ENCODE measurements at regions not wholly inside any gene's neighbourhood (a gene's known extent, or its start where the extent isn't known, plus 50 kb on each side); places are given as distances from the start of the nearest gene placed in this dataset.
A peak's percentile ranks its signal among the peaks of the same experiment; 100 is the strongest.

DNA sequence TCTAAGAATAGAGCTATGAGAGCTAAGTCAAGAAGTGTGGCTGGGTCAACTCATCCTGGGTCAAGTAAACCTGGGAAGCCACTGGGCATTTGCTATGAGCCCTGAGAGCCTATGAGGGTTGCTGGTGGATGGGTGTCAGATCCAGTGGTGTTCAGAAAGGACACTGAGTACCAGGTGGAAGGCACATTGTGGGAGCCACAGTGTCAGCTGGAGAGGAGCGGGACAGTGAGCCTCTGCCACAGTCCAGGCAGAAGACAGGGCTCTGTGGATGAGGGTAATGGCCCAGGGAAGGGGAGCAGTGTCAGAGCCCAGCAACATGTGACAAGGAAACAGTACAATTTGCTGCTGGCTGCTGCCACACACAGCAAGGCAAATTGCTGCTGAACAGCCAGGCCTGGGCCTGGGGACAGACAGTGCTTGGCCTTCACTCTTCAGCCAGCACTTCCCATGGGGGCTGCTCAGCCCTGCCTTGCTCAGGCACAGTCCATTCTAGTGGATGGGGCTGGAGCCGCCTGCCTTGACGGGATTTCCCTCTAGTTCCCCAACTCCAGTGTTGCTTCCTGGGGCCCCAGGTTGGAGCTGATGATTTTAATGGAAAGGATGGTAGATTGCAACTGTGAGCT is 90.9 kb upstream of the CHST15 start:
- peaks cover 31% of the 10 kb centered on the region for H3K4me1 Mint-ChIP-seq
- peaks cover 20% of the 10 kb centered on the region for H3K27me3 Mint-ChIP-seq (ENCODE audit: low read depth, poor library complexity)
- no peak overlapping the region for H3K4me3 Mint-ChIP-seq
- H3K9me3 Mint-ChIP-seq = peaks cover 14% of the 10 kb centered on the region
- TF ChIP-seq, protein P1, sequence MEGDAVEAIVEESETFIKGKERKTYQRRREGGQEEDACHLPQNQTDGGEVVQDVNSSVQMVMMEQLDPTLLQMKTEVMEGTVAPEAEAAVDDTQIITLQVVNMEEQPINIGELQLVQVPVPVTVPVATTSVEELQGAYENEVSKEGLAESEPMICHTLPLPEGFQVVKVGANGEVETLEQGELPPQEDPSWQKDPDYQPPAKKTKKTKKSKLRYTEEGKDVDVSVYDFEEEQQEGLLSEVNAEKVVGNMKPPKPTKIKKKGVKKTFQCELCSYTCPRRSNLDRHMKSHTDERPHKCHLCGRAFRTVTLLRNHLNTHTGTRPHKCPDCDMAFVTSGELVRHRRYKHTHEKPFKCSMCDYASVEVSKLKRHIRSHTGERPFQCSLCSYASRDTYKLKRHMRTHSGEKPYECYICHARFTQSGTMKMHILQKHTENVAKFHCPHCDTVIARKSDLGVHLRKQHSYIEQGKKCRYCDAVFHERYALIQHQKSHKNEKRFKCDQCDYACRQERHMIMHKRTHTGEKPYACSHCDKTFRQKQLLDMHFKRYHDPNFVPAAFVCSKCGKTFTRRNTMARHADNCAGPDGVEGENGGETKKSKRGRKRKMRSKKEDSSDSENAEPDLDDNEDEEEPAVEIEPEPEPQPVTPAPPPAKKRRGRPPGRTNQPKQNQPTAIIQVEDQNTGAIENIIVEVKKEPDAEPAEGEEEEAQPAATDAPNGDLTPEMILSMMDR (IDR thresholded peaks at IDR 0.05) = no peak
- H3K36me3 Mint-ChIP-seq (ENCODE audit: low read depth) = no peaks in the 10 kb centered on the region
- no peak for DNase-seq
- H3K27ac Mint-ChIP-seq = peak overlapping the region; percentile 83

DNA sequence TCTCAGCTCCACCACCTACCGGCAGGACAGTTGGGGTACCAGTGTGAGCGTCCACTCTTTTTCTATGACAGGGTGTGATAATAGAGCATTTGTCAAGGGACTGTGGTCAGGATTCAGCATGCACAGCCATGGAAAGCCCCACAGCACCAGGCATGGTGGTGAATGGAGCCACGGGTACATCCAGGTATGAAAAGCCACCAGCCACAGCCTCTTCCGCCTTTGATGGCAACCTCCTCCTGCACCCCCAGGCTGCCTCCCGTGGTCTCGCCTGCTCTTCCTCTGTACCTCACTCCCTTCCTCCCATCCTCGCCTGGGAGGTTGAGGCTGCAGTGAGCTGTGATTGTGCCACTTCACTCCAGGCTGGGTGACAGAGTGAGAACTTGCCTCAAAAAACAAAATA is 90.2 kb upstream of the CHST15 start:
- TF ChIP-seq, protein P1 (IDR thresholded peaks at IDR 0.05) = no peak
- Mint-ChIP-seq H3K4me1 (peaks cover 31% of the 10 kb centered on the region), H3K27me3 (ENCODE audit: low read depth, poor library complexity) (peaks cover 15% of the 10 kb centered on the region), H3K27ac (no peak overlapping the region), H3K4me3 (no peak overlapping the region), H3K36me3 (ENCODE audit: low read depth) (no peaks in the 10 kb centered on the region), H3K9me3 (peaks cover 7% of the 10 kb centered on the region)
- DNase-seq = no peak

DNA sequence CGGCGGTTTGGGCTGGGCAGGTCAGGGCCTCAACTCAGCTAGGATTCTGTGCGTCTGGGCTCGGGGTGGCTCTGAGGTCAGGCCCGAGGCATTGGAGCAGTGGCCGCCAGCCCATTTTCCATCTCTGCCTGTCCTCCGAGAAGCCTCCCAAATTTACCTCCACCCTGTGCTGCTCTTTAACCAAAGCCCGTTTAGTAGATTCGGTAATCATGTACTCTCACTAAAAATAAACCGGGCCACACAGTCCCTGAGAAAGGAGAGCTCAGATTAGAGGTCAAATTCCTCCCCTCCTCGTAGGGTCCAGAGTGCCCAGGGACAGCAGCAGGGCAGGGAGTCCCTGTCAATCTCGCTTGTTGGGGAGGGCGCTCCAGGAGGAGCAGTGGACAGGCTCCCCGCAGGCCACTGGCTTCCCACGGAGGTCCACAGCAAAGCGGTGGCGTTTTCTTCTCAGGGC is 88.7 kb upstream of the CHST15 start:
- peaks cover 11% of the 10 kb centered on the region for H3K27me3 Mint-ChIP-seq (ENCODE audit: low read depth, poor library complexity)
- H3K27ac Mint-ChIP-seq = no peak overlapping the region
- no peak overlapping the region for H3K4me3 Mint-ChIP-seq
- DNase-seq = no peak
- H3K9me3 Mint-ChIP-seq = no peaks in the 10 kb centered on the region
- TF ChIP-seq, protein P1 (IDR thresholded peaks at IDR 0.05) = no peak
- no peaks in the 10 kb centered on the region for H3K36me3 Mint-ChIP-seq (ENCODE audit: low read depth)
- H3K4me1 Mint-ChIP-seq = peaks cover 38% of the 10 kb centered on the region

DNA sequence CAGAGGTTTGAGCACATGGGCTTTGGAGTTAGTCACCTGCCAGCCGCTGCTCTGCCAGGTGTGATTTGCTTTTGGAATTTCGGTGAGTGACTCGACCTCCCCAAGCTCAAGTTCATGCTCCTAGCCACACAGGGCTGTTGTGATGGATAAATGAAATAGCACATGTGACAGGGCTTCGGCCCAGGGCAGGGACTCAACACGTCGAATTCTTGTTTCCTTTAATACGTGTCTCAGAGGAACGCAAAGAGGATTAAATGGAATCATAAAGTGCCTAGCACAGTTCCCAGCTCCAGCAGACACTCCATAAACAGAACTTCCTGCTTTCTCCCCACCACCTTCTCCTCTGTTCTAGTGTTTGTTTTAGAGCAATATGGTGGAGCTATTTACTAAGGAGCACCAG is 88.3 kb upstream of the CHST15 start:
- no peak for DNase-seq
- Mint-ChIP-seq H3K27me3 (ENCODE audit: low read depth, poor library complexity) (peaks cover 11% of the 10 kb centered on the region), H3K36me3 (ENCODE audit: low read depth) (no peaks in the 10 kb centered on the region), H3K9me3 (no peaks in the 10 kb centered on the region), H3K27ac (no peak overlapping the region), H3K4me1 (peaks cover 43% of the 10 kb centered on the region), H3K4me3 (no peak overlapping the region)
- TF ChIP-seq, protein P1 (IDR thresholded peaks at IDR 0.05) = no peak

DNA sequence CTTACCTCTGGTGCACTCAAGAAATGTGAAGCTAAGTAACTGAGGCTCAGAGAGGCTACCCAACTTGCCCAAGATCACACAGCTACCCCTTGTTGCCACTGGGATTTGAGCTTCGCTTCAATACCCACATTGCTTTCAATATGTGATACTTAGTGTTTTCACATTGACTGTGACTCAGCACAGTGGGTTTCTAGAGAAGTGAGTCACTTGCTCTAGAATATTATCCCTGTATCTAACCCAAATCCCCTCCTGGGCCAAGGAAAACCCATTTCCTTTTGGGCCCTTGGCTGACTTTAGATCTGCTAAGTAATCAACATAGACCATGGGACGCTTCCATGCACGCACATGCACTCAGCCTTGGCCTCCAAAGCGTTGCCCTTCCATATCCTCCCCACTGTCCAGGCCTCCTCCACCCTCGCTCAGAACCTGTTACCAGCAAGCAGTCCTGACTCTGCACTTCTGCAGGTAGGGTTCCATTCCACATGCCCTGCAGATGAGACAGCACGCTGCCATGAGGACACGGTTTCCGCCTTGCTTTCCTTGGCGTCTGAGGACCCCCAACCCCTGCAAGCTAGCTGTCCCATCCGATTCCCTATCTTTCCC is 87.7 kb upstream of the CHST15 start:
- no peak overlapping the region for H3K27ac Mint-ChIP-seq
- H3K4me1 Mint-ChIP-seq = peaks cover 49% of the 10 kb centered on the region
- no peak for DNase-seq
- TF ChIP-seq, protein P1 (IDR thresholded peaks at IDR 0.05) = no peak
- H3K9me3 Mint-ChIP-seq = no peaks in the 10 kb centered on the region
- no peak overlapping the region for H3K4me3 Mint-ChIP-seq
- peaks cover 8% of the 10 kb centered on the region for H3K27me3 Mint-ChIP-seq (ENCODE audit: low read depth, poor library complexity)
- H3K36me3 Mint-ChIP-seq (ENCODE audit: low read depth) = no peaks in the 10 kb centered on the region
